Effector memory CD4-positive, alpha-beta T cell (primary cell): ENCODE measurements at regions not wholly inside any gene's neighbourhood (a gene's known extent, or its start where the extent isn't known, plus 50 kb on each side); places are given as distances from the start of the nearest gene placed in this dataset.
"Not testable (repeated sequence)": the region's sequence is repeated elsewhere in the genome, so short reads cannot be mapped to it uniquely, and the experiment has no call there.

Experiments
- DNase-seq, 3 donors: peaks; one replicate each; pipeline ENCODE4 v3.0.0-alpha.2; 2020
- H3K27ac ChIP-seq: 2 replicates; pipeline ENCODE4 v1.7.0; 2013; ENCODE audit warnings: mild to moderate bottlenecking, low read length, moderate library complexity; ENCODE audit not compliant: insufficient read depth, poor library complexity, severe bottlenecking
- H3K27me3 ChIP-seq: replicated peaks from 2 replicates; pipeline ENCODE4 v1.7.0; 2013; ENCODE audit warnings: mild to moderate bottlenecking, low read length; ENCODE audit not compliant: insufficient read depth, control insufficient read depth, poor library complexity, severe bottlenecking
- H3K36me3 ChIP-seq: 2 replicates; pipeline ENCODE4 v1.7.0; 2013; ENCODE audit warnings: mild to moderate bottlenecking, low read length, moderate library complexity; ENCODE audit not compliant: control insufficient read depth, insufficient read depth
- H3K4me1 ChIP-seq: 2 replicates; pipeline ENCODE4 v1.7.0; 2013; ENCODE audit warnings: low read length, mild to moderate bottlenecking; ENCODE audit not compliant: control insufficient read depth, insufficient read depth, poor library complexity, severe bottlenecking
- H3K4me3 ChIP-seq: 2 replicates; pipeline ENCODE4 v1.7.0; 2013; ENCODE audit warnings: low read length, low read depth, mild to moderate bottlenecking; ENCODE audit not compliant: insufficient read depth, poor library complexity, severe bottlenecking
- H3K9me3 ChIP-seq: 2 replicates; pipeline ENCODE4 v1.7.0; 2013; ENCODE audit warnings: mild to moderate bottlenecking, low read length, moderate library complexity; ENCODE audit not compliant: control insufficient read depth

GRCh38 chr3:104445252-104445919 is 921.3 kb upstream of the ALCAM start:
- H3K36me3 ChIP-seq, H3K4me3 ChIP-seq, H3K27me3 ChIP-seq, DNase-seq, H3K27ac ChIP-seq, H3K9me3 ChIP-seq, H3K4me1 ChIP-seq: not testable (repeated sequence)

GRCh38 chr3:104447681-104448080 is 919.0 kb upstream of the ALCAM start:
- Histone ChIP-seq H3K36me3 (no peaks in the 10 kb centered on the region), H3K4me1 (no peaks in the 10 kb centered on the region), H3K4me3 (no peak overlapping the region), H3K27ac (no peak overlapping the region), H3K9me3 (no peaks in the 10 kb centered on the region), H3K27me3 (no peaks in the 10 kb centered on the region)
- DNase-seq: no peak

- H3K27ac ChIP-seq: no peak overlapping the region
- H3K4me1 ChIP-seq: no peaks in the 10 kb centered on the region
- no peaks in the 10 kb centered on the region for H3K9me3 ChIP-seq
- DNase-seq: no peak
- no peaks in the 10 kb centered on the region for H3K27me3 ChIP-seq
- H3K4me3 ChIP-seq: no peak overlapping the region
- H3K36me3 ChIP-seq: no peaks in the 10 kb centered on the region
Observed at GRCh38 chr3:104452697-104453096, 914.0 kb upstream of the ALCAM start.

- no peaks in the 10 kb centered on the region for H3K36me3 ChIP-seq
- H3K4me3 ChIP-seq: no peak overlapping the region
- H3K27ac ChIP-seq: no peak overlapping the region
- H3K27me3 ChIP-seq: no peaks in the 10 kb centered on the region
- H3K9me3 ChIP-seq: no peaks in the 10 kb centered on the region
- DNase-seq: no peak
- H3K4me1 ChIP-seq: no peaks in the 10 kb centered on the region
Observed at GRCh38 chr3:104458657-104459056, 908.1 kb upstream of the ALCAM start.

GRCh38 chr3:104460477-104461406 is 906.0 kb upstream of the ALCAM start:
- H3K27me3 ChIP-seq: no peaks in the 10 kb centered on the region
- H3K4me1 ChIP-seq: no peaks in the 10 kb centered on the region
- no peak for DNase-seq
- no peaks in the 10 kb centered on the region for H3K9me3 ChIP-seq
- H3K36me3 ChIP-seq: no peaks in the 10 kb centered on the region
- no peak overlapping the region for H3K27ac ChIP-seq
- no peak overlapping the region for H3K4me3 ChIP-seq

GRCh38 chr3:104461431-104461830 is 905.3 kb upstream of the ALCAM start:
- Histone ChIP-seq H3K36me3 (no peaks in the 10 kb centered on the region), H3K4me3 (no peak overlapping the region), H3K27ac (no peak overlapping the region), H3K27me3 (no peaks in the 10 kb centered on the region), H3K4me1 (no peaks in the 10 kb centered on the region), H3K9me3 (no peaks in the 10 kb centered on the region)
- DNase-seq: no peak

GRCh38 chr3:104472221-104472620 is 894.5 kb upstream of the ALCAM start:
- Histone ChIP-seq H3K9me3 (no peaks in the 10 kb centered on the region), H3K27ac (no peak overlapping the region), H3K4me3 (no peak overlapping the region), H3K36me3 (no peaks in the 10 kb centered on the region), H3K27me3 (no peaks in the 10 kb centered on the region), H3K4me1 (no peaks in the 10 kb centered on the region)
- DNase-seq: no peak

GRCh38 chr3:104474011-104474410 is 892.7 kb upstream of the ALCAM start:
- H3K4me1 ChIP-seq: no peaks in the 10 kb centered on the region
- no peak overlapping the region for H3K4me3 ChIP-seq
- H3K27me3 ChIP-seq: no peaks in the 10 kb centered on the region
- H3K27ac ChIP-seq: no peak overlapping the region
- H3K9me3 ChIP-seq: no peaks in the 10 kb centered on the region
- H3K36me3 ChIP-seq: no peaks in the 10 kb centered on the region
- DNase-seq: no peak

- Histone ChIP-seq H3K4me1 (no peaks in the 10 kb centered on the region), H3K27ac (no peak overlapping the region), H3K36me3 (no peaks in the 10 kb centered on the region), H3K27me3 (no peaks in the 10 kb centered on the region), H3K4me3 (no peak overlapping the region), H3K9me3 (no peaks in the 10 kb centered on the region)
- no peak for DNase-seq
Observed at GRCh38 chr3:104503022-104503421, 863.7 kb upstream of the ALCAM start.

- H3K36me3 ChIP-seq: no peaks in the 10 kb centered on the region
- H3K9me3 ChIP-seq: no peaks in the 10 kb centered on the region
- no peaks in the 10 kb centered on the region for H3K27me3 ChIP-seq
- no peaks in the 10 kb centered on the region for H3K4me1 ChIP-seq
- DNase-seq: no peak
- H3K4me3 ChIP-seq: no peak overlapping the region
- no peak overlapping the region for H3K27ac ChIP-seq
Observed at GRCh38 chr3:104510131-104510849, 856.4 kb upstream of the ALCAM start.
